ENCODE measurements at regions not wholly inside any gene's neighbourhood (a gene's known extent, or its start where the extent isn't known, plus 50 kb on each side); places are given as distances from the start of the nearest gene placed in this dataset.
A peak's percentile ranks its signal among the peaks of the same experiment; 100 is the strongest.
"Not testable (repeated sequence)": the region's sequence is repeated elsewhere in the genome, so short reads cannot be mapped to it uniquely, and the experiment has no call there.

DNA sequence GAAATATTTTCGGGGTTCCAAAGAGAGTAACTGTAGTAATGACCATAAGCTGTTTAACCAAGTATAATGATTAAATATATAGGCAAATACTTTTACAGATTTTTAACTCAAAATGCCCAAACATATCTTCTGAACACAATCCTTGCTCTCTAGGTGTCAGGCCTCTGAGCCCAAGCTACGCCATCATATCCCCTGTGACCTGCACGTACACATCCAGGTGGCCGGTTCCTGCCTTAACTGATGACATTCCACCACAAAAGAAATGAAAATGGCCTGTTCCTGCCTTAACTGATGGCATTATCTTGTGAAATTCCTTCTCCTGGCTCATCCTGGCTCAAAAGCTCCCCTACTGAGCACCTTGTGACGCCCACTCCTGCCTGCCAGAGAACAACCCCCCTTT lies 1305.1 kb upstream of the ACVR2A start:
- not testable (repeated sequence) for DNase-seq

DNA sequence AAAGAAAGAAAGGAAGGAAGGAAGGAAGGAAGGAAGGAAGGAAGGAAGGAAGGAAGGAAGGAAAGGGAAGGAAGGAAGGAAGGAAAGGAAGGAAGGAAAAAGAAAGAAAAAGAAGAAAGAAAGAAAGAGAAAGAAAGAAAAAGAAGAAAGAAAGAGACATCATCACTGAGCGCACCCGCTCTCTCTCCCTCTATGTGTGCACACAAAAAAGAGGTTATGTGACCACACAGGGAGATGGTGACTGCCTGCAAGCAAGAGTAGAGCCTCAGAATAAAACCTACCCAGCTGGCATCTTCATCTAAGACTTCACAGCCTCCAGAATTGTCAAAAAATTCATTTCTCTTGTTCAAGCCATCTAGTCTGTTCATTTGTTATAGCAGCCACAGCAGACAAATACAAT lies 1307.4 kb upstream of the ACVR2A start:
- no peak for DNase-seq

DNA sequence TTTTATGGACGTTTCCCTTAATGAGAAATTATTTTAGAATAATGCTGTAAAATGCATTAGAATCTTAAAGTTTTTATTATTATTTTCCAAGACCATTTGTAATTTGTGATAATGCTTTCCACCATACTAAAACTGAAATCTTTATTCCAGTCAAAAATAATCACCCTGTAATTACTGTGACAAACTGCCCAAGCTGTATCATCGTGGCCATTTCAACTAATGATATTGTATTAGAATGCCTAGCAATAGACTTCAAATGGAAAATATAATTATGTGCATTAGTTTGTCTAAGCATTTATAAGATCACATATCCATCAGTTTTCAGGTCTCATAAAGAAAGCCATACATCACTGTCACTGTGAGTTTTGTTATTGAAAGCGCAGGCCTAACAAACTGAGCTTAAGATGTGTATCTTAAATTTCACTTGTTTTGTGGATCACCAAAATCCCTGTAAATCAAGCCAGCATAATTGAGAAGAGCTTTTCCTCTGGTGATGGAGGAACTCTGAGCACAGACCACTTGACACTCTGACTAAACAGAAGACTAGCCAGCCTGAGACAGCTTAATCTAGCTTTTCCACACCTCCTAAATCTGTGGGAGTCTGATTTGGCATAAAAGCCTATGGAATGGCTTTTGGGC lies 1312.2 kb upstream of the ACVR2A start:
- peak; percentile 5 for DNase-seq

DNA sequence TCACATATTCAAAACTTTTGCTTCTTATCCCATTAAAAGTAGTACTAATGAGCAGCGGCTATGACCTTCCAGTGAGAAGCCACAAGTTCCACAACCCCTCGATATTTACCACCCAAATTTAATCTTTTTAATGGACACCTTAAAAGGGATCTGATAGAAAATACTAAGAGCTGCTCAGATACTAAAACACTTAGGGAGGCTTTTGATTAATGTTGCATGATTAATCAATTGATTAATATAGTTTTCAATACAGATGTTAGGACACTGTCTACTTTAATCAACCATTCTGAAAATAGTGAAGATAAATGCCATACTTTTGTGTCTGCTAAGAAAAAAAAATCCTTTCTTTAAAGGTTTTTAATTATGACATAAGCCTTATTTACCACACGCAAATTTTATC lies 1312.8 kb upstream of the ACVR2A start:
- DNase-seq, result no peak

DNA sequence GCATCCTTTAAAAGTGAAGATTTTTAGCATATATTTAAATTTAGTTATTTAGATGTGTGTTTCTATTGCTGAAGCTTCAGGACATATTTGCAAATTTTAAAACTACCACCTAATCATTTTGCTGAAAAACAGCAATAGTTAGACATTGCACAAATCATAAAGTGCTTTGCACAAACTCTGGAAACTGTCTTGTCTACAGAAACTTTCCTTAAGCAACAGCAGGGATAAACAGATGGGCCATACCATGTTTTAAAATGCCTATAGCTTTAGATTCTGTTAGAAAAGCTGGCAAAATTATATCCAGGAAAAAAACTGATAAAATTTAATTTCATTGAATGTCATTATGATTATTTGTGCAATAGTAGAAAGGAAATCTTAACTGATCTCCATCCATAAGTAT lies 1313.9 kb upstream of the ACVR2A start:
- DNase-seq, result no peak

DNA sequence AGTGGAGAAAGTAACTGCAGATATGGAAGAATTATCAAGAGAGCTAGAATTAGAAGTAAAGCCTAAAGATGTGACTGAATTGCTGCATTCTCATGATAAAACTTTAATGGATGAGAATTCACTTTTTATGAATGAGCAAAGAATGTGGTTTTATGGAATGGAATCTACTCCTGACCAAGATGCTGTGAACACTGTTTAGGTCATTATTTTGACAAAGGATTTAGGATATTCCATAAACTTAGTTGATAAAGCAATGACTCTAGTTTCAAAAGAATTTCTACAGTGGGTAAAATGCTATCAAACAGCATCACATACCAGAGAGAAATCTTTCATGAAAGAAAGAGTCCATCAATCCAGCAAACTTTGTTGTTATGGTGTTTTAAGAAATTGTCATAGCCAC lies 1317.7 kb upstream of the ACVR2A start:
- peak; percentile 62 for DNase-seq

DNA sequence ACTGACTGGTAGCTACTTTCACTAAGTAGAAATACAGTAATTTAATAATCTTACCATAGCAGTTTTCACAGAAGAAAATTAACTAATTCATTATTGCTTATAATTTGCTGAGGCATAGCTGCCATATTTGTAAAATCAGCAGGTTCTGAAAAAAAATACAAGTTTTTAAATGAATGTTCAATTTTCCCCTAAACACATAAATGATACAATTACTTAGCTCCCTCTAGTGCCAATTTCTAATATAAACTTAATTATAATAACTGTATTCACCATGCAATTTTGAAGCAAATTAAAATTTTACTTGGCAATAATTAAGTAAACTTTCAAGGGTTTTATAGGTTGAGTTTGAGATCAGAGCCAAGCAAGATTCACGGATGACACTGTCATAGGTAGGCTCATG lies 1321.6 kb upstream of the ACVR2A start:
- DNase-seq, result peak; percentile 3

DNA sequence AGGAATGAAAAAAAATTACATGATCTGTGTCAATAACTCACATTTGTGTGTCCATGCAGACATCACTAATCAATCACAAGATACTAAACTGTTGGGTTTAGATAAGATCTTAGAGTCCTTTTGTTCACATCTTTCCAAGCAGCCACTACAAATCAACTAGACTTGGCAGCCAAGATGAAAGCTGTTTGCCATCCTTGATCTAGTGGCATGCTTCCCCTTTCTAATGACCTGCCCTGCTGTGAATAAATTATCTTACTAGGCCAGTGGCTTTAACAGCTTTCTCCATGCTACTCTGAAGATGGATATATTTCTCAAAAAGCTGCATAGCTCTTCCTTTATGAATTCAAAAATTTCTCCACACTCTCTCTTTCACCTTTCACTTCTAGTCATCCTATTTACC lies 1338.0 kb upstream of the ACVR2A start:
- DNase-seq, result no peak

DNA sequence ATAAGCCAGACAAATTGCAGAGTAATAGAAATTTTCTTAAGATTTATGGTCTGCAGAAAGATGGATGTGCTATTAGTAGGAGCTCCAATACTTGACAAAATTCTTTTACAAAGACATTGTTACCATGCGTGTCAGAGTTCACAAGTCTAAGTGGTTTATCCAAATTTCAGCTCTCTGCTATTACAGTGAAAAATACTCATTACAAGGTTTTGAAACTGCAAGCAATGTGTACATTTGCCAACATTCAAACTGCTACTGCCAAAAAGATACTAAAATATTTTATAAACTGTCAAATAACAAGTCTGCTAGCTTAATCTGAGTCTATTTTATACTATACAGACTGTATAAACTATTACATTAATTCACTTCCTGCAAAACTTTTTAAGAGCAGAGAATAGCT lies 1341.5 kb upstream of the ACVR2A start:
- DNase-seq, result no peak

DNA sequence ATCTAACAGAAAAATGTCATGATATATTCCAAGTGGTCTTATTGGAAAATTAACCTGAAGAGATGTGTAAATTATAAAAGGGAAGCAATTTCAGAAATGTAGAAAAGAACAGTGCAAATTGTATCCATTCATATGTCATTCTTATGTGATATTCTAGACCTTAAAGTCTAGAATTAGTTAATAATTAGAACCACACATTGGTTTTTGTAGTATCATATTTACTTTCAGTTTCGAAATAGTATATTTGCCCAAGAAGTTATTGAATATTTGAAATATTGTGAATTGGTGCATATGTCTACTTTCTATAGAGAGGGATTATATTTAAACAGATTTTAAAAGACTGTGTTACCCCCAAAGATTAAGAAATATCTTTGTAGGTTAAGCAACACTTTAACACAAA lies 1348.6 kb upstream of the ACVR2A start:
- no peak for DNase-seq

DNA sequence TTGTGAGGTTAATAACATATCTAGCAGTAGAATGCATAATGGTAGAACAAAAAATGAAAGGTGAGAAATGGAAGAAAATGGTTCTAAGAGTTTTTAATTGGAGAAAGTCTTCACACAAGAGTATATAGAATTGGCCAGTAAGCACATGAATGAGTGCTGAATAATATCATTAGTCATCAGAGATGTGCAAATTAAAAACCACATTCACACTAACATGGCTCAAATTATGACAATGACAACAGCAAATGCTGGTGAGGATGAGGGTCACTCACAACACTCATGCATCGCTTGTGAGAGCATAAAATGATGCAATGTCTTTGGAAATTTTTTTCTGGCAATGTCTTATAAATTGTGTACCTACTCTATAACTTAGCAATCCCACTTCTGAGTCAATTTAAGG lies 1355.4 kb upstream of the ACVR2A start:
- DNase-seq, result peak; percentile 33

DNA sequence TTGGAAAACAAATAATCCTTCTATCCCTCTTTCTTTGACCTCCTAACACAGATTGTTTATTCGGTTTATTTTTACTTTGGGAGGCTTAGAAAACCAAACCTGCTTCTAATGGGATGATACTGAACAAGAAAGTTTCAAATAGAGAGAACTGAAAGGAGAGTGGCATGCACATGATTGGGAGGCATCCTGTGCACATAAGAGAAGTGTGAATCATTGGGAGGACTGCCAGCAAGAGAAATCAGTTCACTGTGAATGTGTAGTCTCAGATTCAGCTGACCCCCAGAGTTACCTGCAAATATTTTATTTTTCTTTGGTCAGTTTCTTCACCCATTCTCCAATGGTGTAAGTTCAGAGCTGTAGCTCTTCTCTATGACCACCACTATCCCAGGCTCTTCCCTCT lies 1363.2 kb upstream of the ACVR2A start:
- DNase-seq, result peak; percentile 63

DNA sequence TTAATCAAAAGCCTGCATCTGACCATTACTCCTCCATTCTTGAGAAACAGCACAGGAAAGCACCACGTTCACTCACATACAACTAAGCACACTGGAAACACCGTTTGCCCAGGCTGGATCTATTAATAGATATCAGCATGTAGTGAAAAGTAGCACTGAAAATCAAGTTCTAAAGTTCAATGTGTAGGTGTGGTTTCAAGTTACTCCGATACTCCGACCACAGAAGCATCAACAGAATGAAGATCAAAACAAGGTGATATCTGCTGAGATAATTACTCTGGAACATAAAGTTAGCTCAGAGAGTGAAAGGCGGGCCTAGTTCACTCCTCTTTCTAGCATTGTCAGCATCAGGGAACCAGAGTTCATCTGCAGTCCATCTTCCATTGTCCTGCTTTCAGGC lies 1367.4 kb upstream of the ACVR2A start:
- DNase-seq, result no peak

DNA sequence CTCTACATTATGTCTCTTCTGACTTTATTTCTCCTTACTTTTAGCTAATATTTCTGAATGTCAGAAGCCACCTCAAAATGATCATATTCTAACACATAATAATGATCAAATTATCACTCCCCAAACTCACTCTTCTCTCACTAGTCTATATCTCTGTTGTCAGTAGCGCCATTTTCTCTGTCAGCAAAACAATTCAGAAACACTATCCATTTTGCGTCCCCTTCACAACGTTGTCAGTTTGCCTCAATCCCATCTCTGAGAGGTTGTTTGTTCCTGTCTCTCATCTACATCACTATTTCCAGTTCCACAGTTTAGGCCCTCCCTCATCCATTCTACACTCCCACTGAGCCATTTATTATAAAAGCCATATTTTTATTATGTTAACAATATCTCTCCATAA lies 1376.3 kb upstream of the ACVR2A start:
- no peak for DNase-seq

DNA sequence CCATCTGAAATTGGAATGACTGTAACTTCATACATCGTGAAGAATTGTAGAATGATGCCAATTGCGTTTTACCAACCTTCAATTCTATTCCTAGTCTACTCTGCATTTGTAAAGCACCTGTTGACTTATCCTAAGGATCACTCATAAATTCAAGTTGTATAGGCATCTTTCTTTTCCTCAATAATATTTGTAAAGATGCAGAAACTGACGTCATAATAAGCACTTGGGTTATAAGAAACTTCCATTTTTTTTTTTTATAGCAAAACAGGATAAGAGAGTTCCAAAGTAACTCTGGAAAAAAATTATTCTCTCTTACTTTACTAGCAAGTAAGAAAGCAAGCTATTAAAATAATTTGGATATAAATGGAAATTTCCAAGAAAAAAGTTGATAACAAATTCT lies 1377.4 kb upstream of the ACVR2A start:
- no peak for DNase-seq

DNA sequence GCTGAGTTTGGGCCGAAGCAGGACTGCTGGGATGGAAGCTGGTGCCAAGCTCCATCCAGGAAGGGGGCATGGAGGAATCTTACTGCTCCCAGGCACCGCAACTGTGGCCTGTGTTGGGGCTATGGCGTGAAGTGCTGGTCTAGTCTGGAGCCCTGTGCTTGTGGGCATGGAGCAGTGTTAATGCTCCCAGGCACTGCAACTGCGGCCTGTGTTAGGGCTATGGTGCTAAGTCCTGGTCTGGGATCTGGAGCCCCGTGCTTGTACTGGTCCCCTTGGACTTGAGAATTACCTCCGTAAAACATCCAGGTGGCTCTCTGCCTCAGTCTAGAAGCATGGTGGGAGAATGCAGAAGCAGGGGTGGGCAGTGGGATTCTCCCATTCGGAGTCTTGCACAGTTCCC lies 1379.4 kb upstream of the ACVR2A start:
- DNase-seq, result no peak

DNA sequence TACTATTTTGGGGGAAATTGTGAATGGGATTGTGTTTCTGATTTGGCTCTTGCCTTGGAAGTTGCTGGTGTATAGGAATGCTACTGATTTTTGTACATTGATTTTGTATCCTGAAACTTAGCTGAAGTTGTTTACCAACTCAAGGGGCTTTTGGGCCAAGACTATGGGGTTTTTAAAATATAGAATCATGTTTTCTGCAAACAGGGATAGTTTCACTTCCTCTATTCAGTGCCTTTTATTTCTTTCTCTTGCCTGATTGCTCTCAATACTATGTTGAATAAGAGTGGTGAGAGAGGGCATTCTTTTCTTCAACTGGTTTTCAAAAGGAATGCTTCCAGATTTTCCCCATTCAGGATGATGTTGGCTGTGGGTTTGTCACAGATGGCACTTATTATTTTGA lies 1383.8 kb upstream of the ACVR2A start:
- no peak for DNase-seq

DNA sequence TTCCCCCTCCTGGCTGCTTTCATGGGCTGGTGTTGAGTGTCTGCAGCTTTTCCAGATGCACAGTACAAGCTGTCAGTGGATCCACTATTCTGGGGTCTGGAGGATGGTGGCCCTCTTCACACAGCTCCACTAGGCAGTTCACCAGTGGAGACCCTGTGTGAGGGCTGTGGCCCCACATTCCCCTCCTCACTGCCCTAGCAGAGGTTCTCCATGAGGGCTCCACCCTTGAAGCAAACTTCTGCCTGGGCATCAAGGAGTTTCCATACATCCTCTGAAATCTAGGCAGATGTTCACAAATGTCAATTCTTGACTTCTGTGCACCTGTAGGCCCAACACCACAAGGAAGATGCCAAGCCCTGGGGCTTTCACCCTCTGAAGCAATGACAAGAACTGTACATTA lies 1386.2 kb upstream of the ACVR2A start:
- DNase-seq, result no peak

DNA sequence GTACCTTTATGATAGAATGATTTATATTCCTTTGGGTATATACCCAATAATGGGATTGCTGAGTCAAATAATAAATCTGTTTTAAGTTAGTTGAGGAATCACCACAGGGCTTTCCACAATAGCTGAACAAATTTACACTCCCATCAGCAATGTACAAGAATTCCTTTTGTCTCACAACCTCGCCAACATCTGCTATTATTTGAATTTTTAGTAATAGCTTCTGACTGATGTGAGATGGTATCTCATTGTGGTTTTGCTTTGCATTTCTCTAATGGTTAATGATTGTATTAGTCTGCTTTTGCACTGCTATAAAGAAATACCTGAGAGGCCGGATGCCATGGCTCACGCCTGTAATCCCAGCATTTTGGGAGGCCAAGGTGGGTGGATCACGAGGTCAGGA lies 1387.6 kb upstream of the ACVR2A start:
- DNase-seq, result peak; percentile 24

DNA sequence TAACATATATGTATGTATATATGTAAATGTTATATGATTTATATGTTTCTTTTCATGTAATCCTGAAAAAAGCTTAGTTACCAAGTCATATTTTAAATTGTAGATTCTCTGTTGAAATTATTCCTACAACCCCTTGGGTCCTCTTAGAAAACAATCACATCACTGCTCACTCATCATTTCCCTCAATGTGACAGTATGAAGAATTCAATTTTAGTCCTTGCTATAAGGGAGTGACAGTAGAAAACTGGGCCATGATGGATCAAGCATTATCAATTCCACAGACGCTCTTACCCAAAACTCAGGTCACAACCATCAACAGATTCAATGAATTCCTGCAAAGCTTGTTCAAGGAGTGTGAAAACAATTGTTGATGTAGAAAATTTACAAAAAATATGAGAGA lies 1389.5 kb upstream of the ACVR2A start:
- no peak for DNase-seq

DNA sequence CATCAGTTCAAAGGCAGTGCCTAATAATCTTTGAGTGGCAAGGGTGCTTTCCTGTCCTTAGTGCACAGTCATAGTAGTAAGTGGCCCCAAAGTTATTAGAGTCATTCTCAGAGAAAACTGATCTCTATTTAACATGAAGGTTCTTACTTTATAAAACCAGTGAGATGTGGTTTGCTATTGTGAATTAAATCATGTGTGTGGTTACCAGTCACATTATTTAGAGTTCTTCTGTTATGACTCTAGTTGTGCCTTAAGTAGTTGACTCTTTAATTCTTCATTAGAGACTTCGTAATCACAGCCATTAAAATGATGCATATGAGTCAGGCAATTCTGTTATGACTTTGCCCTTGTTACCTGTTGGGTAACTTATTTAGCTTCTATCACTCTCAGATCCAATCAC lies 1392.9 kb upstream of the ACVR2A start:
- DNase-seq, result no peak

DNA sequence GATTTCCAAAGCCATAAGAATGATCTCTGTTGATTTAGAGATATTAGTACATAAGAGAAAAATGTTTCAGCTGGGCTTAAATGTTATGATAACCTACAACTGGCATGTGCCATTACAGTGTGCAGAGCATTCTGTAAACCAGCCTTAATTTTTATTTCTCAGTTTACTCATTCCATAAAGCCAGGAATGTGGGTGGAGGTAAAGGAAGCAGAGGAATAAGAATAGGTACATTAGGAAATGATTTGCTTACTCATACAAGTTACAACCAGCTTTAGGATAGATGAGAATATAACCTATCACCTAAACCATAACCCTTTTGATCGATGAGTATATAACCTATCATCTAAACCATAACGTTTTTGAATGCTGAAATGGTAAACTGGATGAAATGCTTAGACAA lies 1394.7 kb upstream of the ACVR2A start:
- DNase-seq, result no peak

DNA sequence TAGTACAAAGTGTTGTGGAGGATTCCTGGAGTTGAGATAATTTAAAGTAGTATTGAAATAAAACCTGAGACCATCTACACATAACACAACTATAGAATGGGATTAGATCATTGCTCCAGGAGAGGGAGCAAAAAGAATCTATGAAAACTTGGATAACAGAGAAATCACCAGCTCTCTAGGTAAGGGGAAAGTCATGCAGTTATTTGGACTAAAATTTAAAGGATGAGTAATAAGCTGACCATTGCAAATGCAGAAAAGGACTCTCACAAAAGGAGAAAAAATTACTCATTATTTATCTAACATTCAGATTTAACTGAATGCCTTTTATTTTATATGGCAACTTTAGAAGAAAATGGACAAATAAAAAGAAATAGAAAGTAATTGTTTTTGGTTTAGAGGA lies 1399.8 kb upstream of the ACVR2A start:
- DNase-seq, result no peak

DNA sequence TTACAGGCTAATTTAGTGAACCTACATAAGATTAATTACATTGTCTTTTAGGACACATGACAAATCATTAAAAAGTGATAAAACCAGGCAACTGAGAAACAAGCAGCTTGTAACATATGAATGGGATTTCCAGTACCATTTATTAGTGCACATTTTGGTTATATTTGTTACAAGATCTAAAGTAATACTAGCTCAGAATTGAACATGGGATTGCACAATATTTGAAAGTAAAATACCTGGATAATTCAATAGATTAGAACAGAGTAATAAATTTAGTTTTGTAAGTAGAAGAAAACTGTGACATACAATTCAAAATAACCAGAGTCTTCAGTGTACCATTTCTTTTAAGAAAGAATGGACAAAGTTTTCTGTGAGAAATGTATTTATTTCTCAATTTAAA lies 1400.7 kb upstream of the ACVR2A start:
- no peak for DNase-seq

DNA sequence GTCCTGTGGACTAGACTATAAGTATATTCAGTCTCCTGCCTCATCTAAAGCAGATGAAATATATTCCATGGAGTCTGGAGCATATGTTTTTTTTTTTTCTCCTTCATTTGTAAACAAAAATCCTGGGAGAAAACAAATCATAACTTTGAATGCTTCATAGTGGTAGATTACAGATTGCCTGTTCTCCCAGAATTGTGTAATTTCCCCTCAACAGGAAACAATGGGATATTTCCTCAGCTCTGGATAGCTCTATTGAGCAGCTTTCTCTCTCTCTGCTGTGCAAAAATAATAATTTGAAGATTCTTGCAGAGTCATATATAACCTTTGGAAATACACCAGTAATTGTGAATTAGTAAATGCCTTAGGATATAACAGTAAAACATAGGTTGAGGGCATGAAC lies 1406.6 kb upstream of the ACVR2A start:
- DNase-seq, result no peak

DNA sequence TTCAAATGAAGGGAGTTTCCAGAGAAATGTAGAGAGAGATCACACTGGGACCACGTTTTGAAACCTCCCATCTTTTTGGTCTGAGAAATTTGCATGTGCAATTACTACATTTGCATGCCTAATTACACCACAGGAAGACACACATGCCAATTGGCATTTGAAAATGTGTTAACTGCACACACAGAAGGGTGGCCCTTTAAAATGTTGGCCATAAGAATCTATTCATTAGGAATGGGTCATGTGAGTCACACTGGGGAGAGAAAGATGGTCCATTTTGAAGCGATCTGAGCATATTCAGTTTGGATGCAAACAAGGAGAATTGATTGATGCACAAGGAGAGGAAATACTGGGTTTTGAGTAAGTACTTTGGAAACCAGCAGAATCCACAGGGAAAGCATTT lies 1407.1 kb upstream of the ACVR2A start:
- DNase-seq, result no peak

Measured in fibroblast of skin of right biceps (primary cell).